Esophagus muscularis mucosa (tissue), 3 donors: ENCODE measurements at regions not wholly inside any gene's neighbourhood (a gene's known extent, or its start where the extent isn't known, plus 50 kb on each side); places are given as distances from the start of the nearest gene placed in this dataset.

ENCODE experiments used
- CTCF ChIP-seq, 3 experiments: fragments of 200-600 bp in 2 of 3; fragments of 450-650 bp in 1 of 3; sonication (generic) in 2 of 3; IDR thresholded peaks; one replicate each; pipeline ENCODE4 v1.5.1; 2017 to 2019; ENCODE audit warnings: antibody characterized with exemption in 3 of 3, mild to moderate bottlenecking in 2 of 3, moderate library complexity in 1 of 3
- POLR2A ChIP-seq: fragments of 450-650 bp; IDR thresholded peaks from one replicate; pipeline ENCODE4 v1.6.1; 2017; ENCODE audit warnings: antibody characterized with exemption, moderate library complexity, mild to moderate bottlenecking, low read depth
- POLR2AphosphoS5 ChIP-seq, 2 donors: sonication (generic); formaldehyde crosslinking; IDR thresholded peaks; one replicate each; pipeline ENCODE4 v1.6.1; 2017; ENCODE audit warnings: antibody characterized with exemption in 2 of 2

GRCh38 chr12:84341467-84342193 is 571.0 kb downstream of the SLC6A15 start:
- no peak for TF ChIP-seq CTCF (IDR thresholded peaks at IDR 0.05)
- no peak for TF ChIP-seq POLR2A
- TF ChIP-seq POLR2AphosphoS5 (IDR thresholded peaks at IDR 0.05): no peak
